CD4-positive, alpha-beta T cell treated with Interleukin-12 subunit alpha and Interleukin-12 subunit beta, for 1 hour (primary cell): ENCODE measurements at regions not wholly inside any gene's neighbourhood (a gene's known extent, or its start where the extent isn't known, plus 50 kb on each side); places are given as distances from the start of the nearest gene placed in this dataset.

Source experiments
- DNase-seq: peaks from one replicate; pipeline ENCODE4 v3.0.0-alpha.2; 2020

GRCh38 chr4:24144381-24144780 lies 254.5 kb upstream of the PPARGC1A start:
- DNase-seq: no peak

GRCh38 chr4:24143741-24144140 lies 253.9 kb upstream of the PPARGC1A start:
- no peak for DNase-seq

- no peak for DNase-seq
Measured at GRCh38 chr4:24141836-24142235, 252.0 kb upstream of the PPARGC1A start.

GRCh38 chr4:24140892-24141291 lies 251.0 kb upstream of the PPARGC1A start:
- no peak for DNase-seq

GRCh38 chr4:24137671-24138601 lies 248.1 kb upstream of the PPARGC1A start:
- no peak for DNase-seq

GRCh38 chr4:24131954-24132673 lies 242.3 kb upstream of the PPARGC1A start:
- DNase-seq: no peak

GRCh38 chr4:24130637-24131036 lies 240.8 kb upstream of the PPARGC1A start:
- DNase-seq: no peak

GRCh38 chr4:24126776-24127175 lies 236.9 kb upstream of the PPARGC1A start:
- no peak for DNase-seq

GRCh38 chr4:24121395-24122175 lies 231.7 kb upstream of the PPARGC1A start:
- DNase-seq: no peak

GRCh38 chr4:24117975-24118374 lies 228.1 kb upstream of the PPARGC1A start:
- no peak for DNase-seq

- DNase-seq: no peak
Measured at GRCh38 chr4:24116107-24116506, 226.3 kb upstream of the PPARGC1A start.

GRCh38 chr4:24114919-24115500 lies 225.2 kb upstream of the PPARGC1A start:
- no peak for DNase-seq

- no peak for DNase-seq
Measured at GRCh38 chr4:24114444-24114843, 224.6 kb upstream of the PPARGC1A start.

GRCh38 chr4:24112466-24112865 lies 222.6 kb upstream of the PPARGC1A start:
- DNase-seq: no peak

GRCh38 chr4:24108567-24108966 lies 218.7 kb upstream of the PPARGC1A start:
- no peak for DNase-seq

GRCh38 chr4:24105327-24106038 lies 215.6 kb upstream of the PPARGC1A start:
- DNase-seq: no peak

- DNase-seq: no peak
Measured at GRCh38 chr4:24104158-24104565, 214.3 kb upstream of the PPARGC1A start.

- no peak for DNase-seq
Measured at GRCh38 chr4:24103434-24104157, 213.7 kb upstream of the PPARGC1A start.

GRCh38 chr4:24102621-24103020 lies 212.8 kb upstream of the PPARGC1A start:
- no peak for DNase-seq

GRCh38 chr4:24096603-24097002 lies 206.8 kb upstream of the PPARGC1A start:
- DNase-seq: no peak

GRCh38 chr4:24094726-24095125 lies 204.9 kb upstream of the PPARGC1A start:
- DNase-seq: no peak

- no peak for DNase-seq
Measured at GRCh38 chr4:24093446-24093845, 203.6 kb upstream of the PPARGC1A start.
